A549 (cell line): ENCODE measurements at regions not wholly inside any gene's neighbourhood (a gene's known extent, or its start where the extent isn't known, plus 50 kb on each side); places are given as distances from the start of the nearest gene placed in this dataset.

Source experiments
- ATAC-seq, 2 experiments: fragments of 200-7000 bp in 1 of 2; fragments of >200 bp in 1 of 2; cut with Nextera tagmentation in 1 of 2; cut with Tn5 transposase in 1 of 2; 3 replicates each; pipeline versions ENCODE4 v1.8.0 to v1.9.1; 2018 to 2020; ENCODE audit warnings: mild to moderate bottlenecking in 1 of 2, moderate library complexity in 1 of 2
- CTCF ChIA-PET: fragments of 300-600 bp; sonication (Branson Sonifier 250); formaldehyde crosslinking; extraction: SDS; loops from one replicate; lab custom pipeline; 2021; ENCODE audit warnings: antibody characterized with exemption, inconsistent platforms; lab: Yijun Ruan, JAX
- POLR2A ChIA-PET: fragments of 350-600 bp; formaldehyde crosslinking; extraction: SDS; loops from one replicate; lab custom pipeline; 2021; ENCODE audit warnings: antibody characterized with exemption, inconsistent platforms; lab: Yijun Ruan, JAX
- DNase-seq, 2 experiments: peaks; one replicate each; pipeline versions ENCODE4 v3.0.0 to v3.0.0-alpha.2; 2011 to 2016; ENCODE audit warnings: low read depth in 1 of 2, low spot score in 1 of 2
- FAIRE-seq: peaks from 2 replicates; lab custom pipeline; 2011; peaks lifted over from hg19 to GRCh38; lab: Jason Lieb, UNC
- H3K27ac ChIP-seq, 2 experiments: fragments of >200 bp; sonication (Bioruptor Twin); formaldehyde crosslinking; 3 replicates each; pipeline ENCODE4 v1.5.1; 2016 to 2017
- H3K4me1 ChIP-seq: fragments of >200 bp; sonication (Bioruptor Twin); formaldehyde crosslinking; 3 replicates; pipeline ENCODE4 v1.6.1; 2016
- H3K4me2 ChIP-seq: fragments of >200 bp; sonication (Bioruptor Twin); formaldehyde crosslinking; 3 replicates; pipeline ENCODE4 v1.6.1; 2016
- H3K4me3 ChIP-seq: fragments of >200 bp; sonication (Bioruptor Twin); formaldehyde crosslinking; 3 replicates; pipeline ENCODE4 v1.5.1; 2016
- H3K9me3 ChIP-seq: fragments of >200 bp; sonication (Bioruptor Twin); formaldehyde crosslinking; 3 replicates; pipeline ENCODE4 v1.6.1; 2016
- EP300 ChIP-seq, 2 experiments: fragments of >200 bp; sonication (Bioruptor Twin); formaldehyde crosslinking; IDR thresholded peaks; 2 replicates in 1 of 2; 3 replicates in 1 of 2; pipeline ENCODE4 v1.6.1; 2016 to 2017
- FOSL2 ChIP-seq, 2 experiments: fragments of 450-650 bp in 1 of 2; fragments of >200 bp in 1 of 2; sonication (Bioruptor Twin) in 1 of 2; formaldehyde crosslinking; IDR thresholded peaks; 2 replicates each; pipeline versions ENCODE4 v1.5.0 to v1.6.1; 2016 to 2020; ENCODE audit warnings: mild to moderate bottlenecking in 1 of 2, moderate library complexity in 1 of 2
- FOXS1 ChIP-seq: fragments of 250-450 bp; sonication (Bioruptor Pico); IDR thresholded peaks from 2 replicates; pipeline ENCODE4 v1.5.0; 2020; ENCODE audit warnings: mild to moderate bottlenecking, moderate library complexity
- HEYL ChIP-seq: fragments of 250-450 bp; sonication (Bioruptor Pico); IDR thresholded peaks from 2 replicates; pipeline ENCODE4 v1.8.0; 2021; ENCODE audit warnings: mild to moderate bottlenecking, moderate library complexity
- HOXB5 ChIP-seq: fragments of 250-450 bp; sonication (Bioruptor Pico); IDR thresholded peaks from 2 replicates; pipeline ENCODE4 v1.5.0; 2020; ENCODE audit warnings: mild to moderate bottlenecking, moderate library complexity
- JUN ChIP-seq, 2 experiments: fragments of >200 bp; sonication (Bioruptor Twin); formaldehyde crosslinking; IDR thresholded peaks; 2 replicates in 1 of 2; 3 replicates in 1 of 2; pipeline ENCODE4 v1.6.1; 2016 to 2017
- JUNB ChIP-seq: fragments of >200 bp; sonication (Bioruptor Twin); formaldehyde crosslinking; IDR thresholded peaks from 2 replicates; pipeline ENCODE4 v1.6.1; 2016
- KDM5A ChIP-seq: fragments of 200-600 bp; sonication (generic); IDR thresholded peaks from 2 replicates; pipeline ENCODE4 v1.6.1; 2016; ENCODE audit warnings: antibody characterized with exemption, mild to moderate bottlenecking
- NPAS2 ChIP-seq: fragments of 250-450 bp; sonication (Bioruptor Pico); IDR thresholded peaks from 2 replicates; pipeline ENCODE4 v1.8.0; 2022; ENCODE audit warnings: mild to moderate bottlenecking, moderate library complexity, borderline replicate concordance
- POLR2A ChIP-seq: IDR thresholded peaks from 2 replicates; pipeline ENCODE4 v1.6.1; 2012; ENCODE audit warnings: mild to moderate bottlenecking, low read length
- RCOR1 ChIP-seq: fragments of 150-350 bp; IDR thresholded peaks from 2 replicates; pipeline ENCODE4 v1.6.1; 2014; ENCODE audit warnings: antibody characterized with exemption, low read length, low read depth
- SMC3 ChIP-seq: fragments of >200 bp; sonication (Bioruptor Twin); formaldehyde crosslinking; IDR thresholded peaks from 3 replicates; pipeline ENCODE4 v1.6.1; 2018; ENCODE audit warnings: inconsistent platforms
- ZSCAN20 ChIP-seq: fragments of 250-450 bp; sonication (Bioruptor Pico); IDR thresholded peaks from 2 replicates; pipeline ENCODE4 v1.8.0; 2022; ENCODE audit warnings: mild to moderate bottlenecking, moderate library complexity
- WGBS: methylation state at CpG from one replicate; pipeline ENCODE4 v1.1.6; 2017; ENCODE audit errors: missing lambda C conversion rate; 5-methylcytosine and 5-hydroxymethylcytosine counted together
- TF ChIP-seq, protein P1 (sequence below): IDR thresholded peaks from 2 replicates; pipeline ENCODE4 v1.6.1; 2012
- TF ChIP-seq, protein P2 (sequence below): fragments of 200-600 bp; sonication (generic); IDR thresholded peaks from 2 replicates; pipeline ENCODE4 v1.6.1; 2016; ENCODE audit warnings: antibody characterized with exemption, mild to moderate bottlenecking, moderate library complexity

DNA sequence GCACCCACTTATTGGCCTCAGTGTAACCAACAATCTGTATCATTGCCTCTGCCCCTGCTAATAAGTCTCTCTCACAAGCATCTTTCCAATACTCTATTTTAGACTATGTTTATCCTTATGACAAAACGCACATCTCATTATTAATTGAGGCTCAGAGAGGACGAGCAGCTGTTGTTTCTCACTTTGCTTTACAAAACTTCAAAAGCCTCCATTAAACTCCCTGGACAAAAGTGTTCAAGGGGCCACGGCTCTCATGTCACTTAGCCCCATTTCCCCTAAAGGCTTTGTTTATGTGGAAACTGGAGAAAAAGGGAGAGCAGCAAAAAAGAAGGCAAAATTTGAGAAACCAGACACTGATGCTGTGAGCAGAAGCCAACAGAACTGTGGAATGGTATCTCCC, 180.0 kb upstream of the LNX1 start:
- WGBS, result 79% methylated on average over 3 of the region's 3 CpGs
- H3K27ac ChIP-seq, result no peak overlapping the region
- H3K4me3 ChIP-seq, result no peak overlapping the region
- POLR2A ChIA-PET, result no interaction called here
- CTCF ChIA-PET, result interaction anchor here (1.4 kb wide), 1 partner anchor 9 kb away, joined by 3 read pairs; no protein-coding TSS in a partner anchor
- no peak for DNase-seq
- no peak overlapping the region for H3K4me2 ChIP-seq
- TF ChIP-seq, protein P1, sequence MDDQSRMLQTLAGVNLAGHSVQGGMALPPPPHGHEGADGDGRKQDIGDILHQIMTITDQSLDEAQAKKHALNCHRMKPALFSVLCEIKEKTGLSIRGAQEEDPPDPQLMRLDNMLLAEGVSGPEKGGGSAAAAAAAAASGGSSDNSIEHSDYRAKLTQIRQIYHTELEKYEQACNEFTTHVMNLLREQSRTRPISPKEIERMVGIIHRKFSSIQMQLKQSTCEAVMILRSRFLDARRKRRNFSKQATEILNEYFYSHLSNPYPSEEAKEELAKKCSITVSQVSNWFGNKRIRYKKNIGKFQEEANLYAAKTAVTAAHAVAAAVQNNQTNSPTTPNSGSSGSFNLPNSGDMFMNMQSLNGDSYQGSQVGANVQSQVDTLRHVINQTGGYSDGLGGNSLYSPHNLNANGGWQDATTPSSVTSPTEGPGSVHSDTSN, result no peak
- TF ChIP-seq FOXS1 (CRISPR knock-in tag), result no peak
- TF ChIP-seq KDM5A, result no peak
- TF ChIP-seq EP300 (IDR thresholded peaks at IDR 0.05), result no peak
- ATAC-seq, result no peak
- no peaks in the 10 kb centered on the region for H3K9me3 ChIP-seq
- no peaks in the 10 kb centered on the region for H3K4me1 ChIP-seq
- no peak for FAIRE-seq

DNA sequence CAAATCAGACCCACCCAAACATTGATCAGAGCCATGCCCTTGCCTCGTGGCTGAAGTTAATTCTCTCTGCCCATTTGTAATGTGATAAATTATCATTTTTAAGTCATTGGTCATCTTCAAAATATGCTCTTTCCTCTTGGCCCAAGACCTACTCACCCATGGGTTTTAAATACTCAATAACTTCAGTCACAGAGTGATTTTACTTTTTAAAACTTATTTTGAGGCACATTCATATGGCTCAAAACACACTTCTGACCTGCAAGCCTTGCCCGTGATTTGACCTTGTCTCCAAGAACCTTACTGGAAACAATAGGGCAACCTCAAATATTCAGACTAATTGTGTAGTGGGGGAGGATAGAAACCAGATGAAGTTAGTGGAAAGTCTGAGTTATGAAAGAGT, 176.2 kb upstream of the LNX1 start:
- DNase-seq (no peak), ATAC-seq (no peak), FAIRE-seq (no peak)
- Histone ChIP-seq H3K4me1 (peaks cover 11% of the 10 kb centered on the region; the same call in 2 of the 3 replicates), H3K9me3 (no peaks in the 10 kb centered on the region), H3K4me3 (no peak overlapping the region), H3K4me2 (no peak overlapping the region), H3K27ac (no peak overlapping the region)
- 49% methylated on average over 2 of the region's 2 CpGs for WGBS
- POLR2A ChIA-PET, result no interaction called here
- CTCF ChIA-PET, result no interaction called here
- TF ChIP-seq HOXB5 (CRISPR knock-in tag), result no peak
- TF ChIP-seq JUNB, result no peak
- TF ChIP-seq HEYL (CRISPR knock-in tag), result no peak
- TF ChIP-seq, protein P2, sequence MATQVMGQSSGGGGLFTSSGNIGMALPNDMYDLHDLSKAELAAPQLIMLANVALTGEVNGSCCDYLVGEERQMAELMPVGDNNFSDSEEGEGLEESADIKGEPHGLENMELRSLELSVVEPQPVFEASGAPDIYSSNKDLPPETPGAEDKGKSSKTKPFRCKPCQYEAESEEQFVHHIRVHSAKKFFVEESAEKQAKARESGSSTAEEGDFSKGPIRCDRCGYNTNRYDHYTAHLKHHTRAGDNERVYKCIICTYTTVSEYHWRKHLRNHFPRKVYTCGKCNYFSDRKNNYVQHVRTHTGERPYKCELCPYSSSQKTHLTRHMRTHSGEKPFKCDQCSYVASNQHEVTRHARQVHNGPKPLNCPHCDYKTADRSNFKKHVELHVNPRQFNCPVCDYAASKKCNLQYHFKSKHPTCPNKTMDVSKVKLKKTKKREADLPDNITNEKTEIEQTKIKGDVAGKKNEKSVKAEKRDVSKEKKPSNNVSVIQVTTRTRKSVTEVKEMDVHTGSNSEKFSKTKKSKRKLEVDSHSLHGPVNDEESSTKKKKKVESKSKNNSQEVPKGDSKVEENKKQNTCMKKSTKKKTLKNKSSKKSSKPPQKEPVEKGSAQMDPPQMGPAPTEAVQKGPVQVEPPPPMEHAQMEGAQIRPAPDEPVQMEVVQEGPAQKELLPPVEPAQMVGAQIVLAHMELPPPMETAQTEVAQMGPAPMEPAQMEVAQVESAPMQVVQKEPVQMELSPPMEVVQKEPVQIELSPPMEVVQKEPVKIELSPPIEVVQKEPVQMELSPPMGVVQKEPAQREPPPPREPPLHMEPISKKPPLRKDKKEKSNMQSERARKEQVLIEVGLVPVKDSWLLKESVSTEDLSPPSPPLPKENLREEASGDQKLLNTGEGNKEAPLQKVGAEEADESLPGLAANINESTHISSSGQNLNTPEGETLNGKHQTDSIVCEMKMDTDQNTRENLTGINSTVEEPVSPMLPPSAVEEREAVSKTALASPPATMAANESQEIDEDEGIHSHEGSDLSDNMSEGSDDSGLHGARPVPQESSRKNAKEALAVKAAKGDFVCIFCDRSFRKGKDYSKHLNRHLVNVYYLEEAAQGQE, result no peak
- no peak for TF ChIP-seq POLR2A
- TF ChIP-seq RCOR1, result no peak
- no peak for TF ChIP-seq KDM5A

DNA sequence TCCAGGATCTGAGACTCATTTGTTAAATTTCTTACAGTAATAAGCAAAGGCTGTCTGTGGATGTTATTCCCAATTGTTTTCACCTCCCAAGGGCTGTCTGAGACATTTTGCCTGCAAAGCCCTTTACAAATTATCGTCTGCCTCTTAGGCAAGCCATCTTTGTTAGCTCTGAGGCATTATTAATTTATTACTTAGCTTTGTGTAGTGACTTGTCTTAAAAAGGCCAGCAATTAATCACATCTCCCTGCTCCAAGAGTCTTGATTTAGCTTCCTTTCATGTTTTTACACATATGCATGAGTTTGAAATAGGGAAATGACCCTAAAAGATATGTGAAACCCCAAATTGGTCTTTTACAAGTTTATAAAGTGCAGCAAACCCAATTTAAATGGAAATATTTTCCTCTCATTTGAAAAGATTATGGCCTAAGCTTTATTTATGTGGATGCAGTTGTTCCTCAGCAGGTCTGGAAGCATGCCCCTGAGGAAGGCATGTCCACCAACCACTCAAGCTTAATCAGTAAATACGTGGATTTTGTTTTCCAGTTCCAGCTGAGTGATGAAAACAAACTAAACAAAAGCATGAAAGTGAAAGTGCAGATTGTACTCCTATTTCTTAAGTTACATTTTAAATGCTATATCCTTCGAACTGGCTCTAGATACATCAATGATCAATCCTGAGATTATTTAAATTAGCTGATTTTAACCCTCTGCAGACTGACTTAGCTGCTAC, 173.6 kb upstream of the LNX1 start:
- no peak for ATAC-seq
- Histone ChIP-seq H3K4me3 (no peak overlapping the region), H3K27ac (0 out of 6 replicates have a peak overlapping the region, but pooled peaks of 1 of the 2 experiments have one; percentile 9), H3K4me2 (no peak overlapping the region), H3K9me3 (no peaks in the 10 kb centered on the region), H3K4me1 (peaks cover 11% of the 10 kb centered on the region; the same call in 2 of the 3 replicates)
- TF ChIP-seq JUN (IDR thresholded peaks at IDR 0.05) (no peak), NPAS2 (no peak), SMC3 (no peak), POLR2A (no peak), FOSL2 (IDR thresholded peaks at IDR 0.05) (no peak), FOSL2 (CRISPR knock-in tag; IDR thresholded peaks at IDR 0.05) (no peak), KDM5A (no peak), ZSCAN20 (CRISPR knock-in tag) (no peak), HOXB5 (CRISPR knock-in tag) (no peak)
- no peak for FAIRE-seq
- DNase-seq, result no peak
- 68% methylated on average over 3 of the region's 3 CpGs for WGBS
- ChIA-PET CTCF (no interaction called here), POLR2A (no interaction called here)
